Mucosa of rectum (tissue), 2 donors: ENCODE measurements at regions not wholly inside any gene's neighbourhood (a gene's known extent, or its start where the extent isn't known, plus 50 kb on each side); places are given as distances from the start of the nearest gene placed in this dataset.
"Not testable (repeated sequence)": the region's sequence is repeated elsewhere in the genome, so short reads cannot be mapped to it uniquely, and the experiment has no call there.

Source experiments
- H3K27ac ChIP-seq, 2 donors: one replicate each; pipeline ENCODE4 v1.7.0; 2013; ENCODE audit warnings: inconsistent platforms in 2 of 2, low read depth in 2 of 2, low read length in 2 of 2
- H3K27me3 ChIP-seq, 2 donors: one replicate each; pipeline ENCODE4 v1.7.0; 2013; ENCODE audit warnings: low read length in 2 of 2; ENCODE audit not compliant: control insufficient read depth in 2 of 2, insufficient read depth in 2 of 2
- H3K36me3 ChIP-seq, 2 donors: one replicate each; pipeline ENCODE4 v1.7.0; 2013; ENCODE audit warnings: low read length in 2 of 2; ENCODE audit not compliant: control insufficient read depth in 2 of 2, insufficient read depth in 2 of 2
- H3K4me1 ChIP-seq, 2 donors: one replicate each; pipeline ENCODE4 v1.7.0; 2013; ENCODE audit warnings: low read length in 2 of 2, mild to moderate bottlenecking in 1 of 2; ENCODE audit not compliant: control insufficient read depth in 2 of 2, insufficient read depth in 2 of 2
- H3K4me3 ChIP-seq, 2 donors: one replicate each; pipeline ENCODE4 v1.7.0; 2013; ENCODE audit warnings: low read length in 2 of 2
- H3K9ac ChIP-seq, 2 donors: one replicate each; pipeline ENCODE4 v1.7.0; 2013; ENCODE audit warnings: low read length in 2 of 2, low read depth in 1 of 2, mild to moderate bottlenecking in 1 of 2
- H3K9me3 ChIP-seq, 2 donors: one replicate each; pipeline ENCODE4 v1.7.0; 2013; ENCODE audit warnings: low read length in 2 of 2; ENCODE audit not compliant: control insufficient read depth in 2 of 2
- donor health status: healthy.
- donor health status: Normal muscosa, but diverticular disease.

DNA sequence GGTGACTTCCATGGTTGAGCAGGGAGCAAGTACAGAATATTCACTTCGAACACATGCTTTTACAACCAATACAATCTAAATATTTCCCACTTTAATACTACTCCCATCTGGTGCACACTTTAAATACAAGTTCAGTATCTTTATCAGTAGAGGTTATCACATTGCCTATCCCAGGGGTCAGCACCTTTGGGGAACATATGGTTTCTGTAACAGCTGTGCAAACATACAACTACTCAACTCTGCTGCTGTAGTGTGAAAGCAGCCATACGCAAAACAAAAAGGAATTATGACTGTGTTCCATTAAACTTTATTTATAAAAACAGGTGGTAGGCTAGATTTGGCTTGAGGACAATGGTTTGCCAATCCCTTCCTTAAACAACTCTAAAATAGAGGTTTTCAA lies 157.5 kb downstream of the XPNPEP1 start:
- Histone ChIP-seq H3K4me1 (no peaks in the 10 kb centered on the region), H3K36me3 (no peaks in the 10 kb centered on the region), H3K4me3 (no peak overlapping the region), H3K27ac (no peak overlapping the region), H3K9ac (no peak overlapping the region), H3K9me3 (no peaks in the 10 kb centered on the region), H3K27me3 (no peaks in the 10 kb centered on the region)

- Histone ChIP-seq H3K4me3 (no peak overlapping the region), H3K36me3 (no peaks in the 10 kb centered on the region), H3K9ac (no peak overlapping the region), H3K27me3 (no peaks in the 10 kb centered on the region), H3K27ac (no peak overlapping the region), H3K4me1 (no peaks in the 10 kb centered on the region), H3K9me3 (peaks cover 0 to 4% of the 10 kb centered on the region in 2 donors)
These were observed 160.8 kb downstream of the XPNPEP1 start for GRCh38 chr10:109762555-109762954.

DNA sequence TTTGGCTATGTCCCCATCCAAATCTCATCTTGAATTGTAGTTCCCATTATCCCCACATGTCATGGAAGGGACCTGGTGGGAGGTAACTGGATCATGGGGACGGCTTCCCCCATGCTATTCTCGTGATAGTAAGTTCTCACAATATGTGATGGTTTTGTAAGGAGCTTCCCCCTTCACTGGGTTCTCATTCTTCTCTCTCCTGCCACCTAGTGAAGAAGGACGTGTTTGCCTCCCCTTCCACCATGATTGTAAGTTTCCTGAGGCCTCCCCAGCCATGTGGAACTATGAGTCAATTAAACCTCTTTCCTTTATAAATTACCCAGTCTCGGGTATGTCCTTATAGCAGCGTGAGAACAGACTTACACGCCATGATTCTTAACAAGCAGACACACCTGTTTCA lies 165.6 kb downstream of the XPNPEP1 start:
- H3K27me3 ChIP-seq, H3K4me3 ChIP-seq, H3K9me3 ChIP-seq, H3K4me1 ChIP-seq, H3K27ac ChIP-seq, H3K36me3 ChIP-seq, H3K9ac ChIP-seq: not testable (repeated sequence)

DNA sequence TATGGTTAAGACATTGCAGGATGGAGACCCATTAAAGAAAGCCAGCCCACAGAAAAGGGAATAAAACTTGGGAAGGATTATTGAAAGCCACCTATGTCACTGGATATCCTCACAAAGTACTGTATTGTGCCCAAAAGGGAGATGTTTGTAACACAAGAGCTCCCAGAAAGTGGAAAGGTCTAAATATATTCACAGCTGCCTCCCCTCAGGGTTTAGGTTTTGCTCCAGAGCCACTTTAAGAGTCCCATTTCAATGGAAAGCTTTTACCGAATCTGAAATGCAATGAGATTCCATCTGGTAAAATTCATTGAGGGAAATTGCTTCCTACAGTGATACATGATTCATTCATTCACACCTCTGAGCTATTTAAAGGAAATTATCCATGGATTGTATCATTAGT lies 176.4 kb downstream of the XPNPEP1 start:
- Histone ChIP-seq H3K9me3 (no peaks in the 10 kb centered on the region), H3K36me3 (no peaks in the 10 kb centered on the region), H3K27ac (no peak overlapping the region), H3K9ac (no peak overlapping the region), H3K4me1 (no peaks in the 10 kb centered on the region), H3K4me3 (no peak overlapping the region), H3K27me3 (no peaks in the 10 kb centered on the region)

DNA sequence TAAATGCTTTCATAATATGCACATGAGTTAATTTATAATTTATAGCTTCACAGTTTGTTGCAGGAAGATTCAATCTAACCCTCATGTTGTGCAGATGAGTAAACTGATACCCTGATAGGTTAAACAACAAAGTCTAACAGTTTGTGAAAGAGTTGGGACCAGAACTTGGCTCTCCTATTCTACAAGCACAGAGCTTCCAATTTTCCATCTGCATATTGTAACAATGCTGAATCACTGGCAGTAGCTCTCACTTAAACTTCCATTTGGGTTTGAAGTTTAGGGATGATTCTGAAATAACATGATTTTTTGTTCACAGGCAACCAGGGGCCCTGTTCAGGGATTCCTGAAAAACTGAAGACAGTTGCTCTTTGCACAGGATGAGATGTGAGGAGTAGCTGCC lies 179.3 kb downstream of the XPNPEP1 start:
- no peak overlapping the region for H3K4me3 ChIP-seq
- H3K9me3 ChIP-seq, result no peaks in the 10 kb centered on the region
- H3K27me3 ChIP-seq, result no peaks in the 10 kb centered on the region
- H3K9ac ChIP-seq, result no peak overlapping the region
- peaks cover 0 to 2% of the 10 kb centered on the region in 2 donors for H3K4me1 ChIP-seq
- no peaks in the 10 kb centered on the region for H3K36me3 ChIP-seq
- H3K27ac ChIP-seq, result no peak overlapping the region

GRCh38 chr10:109743574-109743973 lies 179.7 kb downstream of the XPNPEP1 start:
- no peak overlapping the region for H3K27ac ChIP-seq
- H3K36me3 ChIP-seq, result no peaks in the 10 kb centered on the region
- no peaks in the 10 kb centered on the region for H3K27me3 ChIP-seq
- H3K4me3 ChIP-seq, result no peak overlapping the region
- no peak overlapping the region for H3K9ac ChIP-seq
- peaks cover 0 to 2% of the 10 kb centered on the region in 2 donors for H3K4me1 ChIP-seq
- no peaks in the 10 kb centered on the region for H3K9me3 ChIP-seq

DNA sequence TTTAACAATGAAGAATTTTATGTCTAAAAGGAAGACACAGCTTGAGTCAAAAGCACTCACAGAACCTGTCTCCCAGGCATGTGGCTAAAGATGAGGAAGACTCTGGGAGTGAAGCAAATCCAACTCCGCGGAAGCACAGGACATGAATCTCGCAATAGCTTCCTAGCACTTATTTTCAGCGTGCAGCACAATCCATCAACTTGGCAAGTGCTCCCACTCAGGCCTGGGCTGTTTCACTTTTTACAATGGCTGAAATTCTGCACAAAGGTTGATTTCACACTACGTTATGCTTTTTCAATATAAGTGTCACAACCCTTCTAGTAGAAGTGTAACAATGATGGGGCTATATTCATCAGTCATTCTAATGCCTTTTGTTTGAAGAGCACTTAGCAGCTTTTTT lies 180.2 kb downstream of the XPNPEP1 start:
- H3K27ac ChIP-seq, result no peak overlapping the region
- no peaks in the 10 kb centered on the region for H3K36me3 ChIP-seq
- no peak overlapping the region for H3K4me3 ChIP-seq
- peaks cover 0 to 2% of the 10 kb centered on the region in 2 donors for H3K4me1 ChIP-seq
- no peak overlapping the region for H3K9ac ChIP-seq
- H3K9me3 ChIP-seq, result no peaks in the 10 kb centered on the region
- H3K27me3 ChIP-seq, result no peaks in the 10 kb centered on the region

DNA sequence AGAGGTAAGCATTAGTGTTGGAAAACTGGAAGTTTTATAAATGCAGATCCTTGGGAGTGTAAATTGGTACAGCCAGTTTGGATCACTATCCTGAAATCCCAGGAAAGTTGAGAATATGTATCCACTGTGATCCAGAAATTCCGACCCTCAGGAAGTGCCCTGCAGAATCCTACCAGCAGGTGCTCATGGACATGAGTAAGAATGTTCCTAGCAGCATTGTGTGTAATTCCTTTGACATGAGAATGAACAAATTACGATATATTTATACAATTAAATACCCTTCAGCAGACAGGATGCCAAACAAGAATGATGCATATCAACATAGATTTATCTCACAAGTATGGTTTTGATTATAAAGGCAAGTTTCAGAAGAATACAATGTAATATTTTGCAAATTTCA lies 181.6 kb downstream of the XPNPEP1 start:
- Histone ChIP-seq H3K27ac (no peak overlapping the region), H3K4me3 (no peak overlapping the region), H3K4me1 (peaks cover 0 to 2% of the 10 kb centered on the region in 2 donors), H3K27me3 (no peaks in the 10 kb centered on the region), H3K36me3 (no peaks in the 10 kb centered on the region), H3K9ac (no peak overlapping the region), H3K9me3 (no peaks in the 10 kb centered on the region)

- no peaks in the 10 kb centered on the region for H3K9me3 ChIP-seq
- no peaks in the 10 kb centered on the region for H3K36me3 ChIP-seq
- no peak overlapping the region for H3K4me3 ChIP-seq
- no peak overlapping the region for H3K9ac ChIP-seq
- H3K4me1 ChIP-seq, result peaks cover 0 to 2% of the 10 kb centered on the region in 2 donors
- H3K27ac ChIP-seq, result no peak overlapping the region
- H3K27me3 ChIP-seq, result no peaks in the 10 kb centered on the region
These were observed 182.9 kb downstream of the XPNPEP1 start for GRCh38 chr10:109740436-109740835.

- H3K27ac ChIP-seq, result no peak overlapping the region
- no peak overlapping the region for H3K9ac ChIP-seq
- no peaks in the 10 kb centered on the region for H3K9me3 ChIP-seq
- H3K4me3 ChIP-seq, result no peak overlapping the region
- no peaks in the 10 kb centered on the region for H3K27me3 ChIP-seq
- peaks cover 0 to 2% of the 10 kb centered on the region in 2 donors for H3K4me1 ChIP-seq
- no peaks in the 10 kb centered on the region for H3K36me3 ChIP-seq
These were observed 185.7 kb downstream of the XPNPEP1 start for GRCh38 chr10:109737626-109738025.

DNA sequence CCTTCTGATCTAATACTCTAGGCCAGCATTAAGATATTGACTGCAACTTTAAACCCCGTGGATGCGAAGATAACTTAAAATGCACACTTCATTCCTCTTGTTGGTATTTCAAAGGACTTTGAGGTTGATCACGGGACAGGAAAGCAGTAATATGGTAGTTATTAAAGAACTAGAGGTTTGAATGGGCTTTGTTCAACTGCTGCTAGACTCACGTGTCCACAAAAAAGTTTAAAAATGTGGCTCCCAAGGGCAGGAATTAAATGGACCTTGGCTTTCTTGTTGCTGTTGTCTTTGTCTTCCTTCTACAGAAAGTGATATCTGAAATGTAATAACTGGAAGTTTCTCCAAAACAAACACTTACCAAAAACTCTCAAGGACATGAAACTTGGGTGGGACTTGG lies 186.3 kb downstream of the XPNPEP1 start:
- no peaks in the 10 kb centered on the region for H3K27me3 ChIP-seq
- no peak overlapping the region for H3K4me3 ChIP-seq
- H3K9me3 ChIP-seq, result no peaks in the 10 kb centered on the region
- H3K36me3 ChIP-seq, result no peaks in the 10 kb centered on the region
- H3K9ac ChIP-seq, result no peak overlapping the region
- peaks cover 0 to 2% of the 10 kb centered on the region in 2 donors for H3K4me1 ChIP-seq
- no peak overlapping the region for H3K27ac ChIP-seq
